Sigmoid colon (tissue), 6 donors: ENCODE measurements at regions not wholly inside any gene's neighbourhood (a gene's known extent, or its start where the extent isn't known, plus 50 kb on each side); places are given as distances from the start of the nearest gene placed in this dataset.
A peak's percentile ranks its signal among the peaks of the same experiment; 100 is the strongest.

Experiments
- DNase-seq: peaks from one replicate; pipeline ENCODE4 v3.0.0-alpha.2; 2019
- H3K27ac ChIP-seq, 4 donors: fragments of 200-600 bp; sonication (generic); one replicate each; pipeline ENCODE4 v1.5.1; 2016 to 2019; ENCODE audit warnings: mild to moderate bottlenecking in 1 of 4
- H3K27me3 ChIP-seq, 3 donors: fragments of 200-600 bp; sonication (generic); one replicate each; pipeline ENCODE4 v1.5.1; 2019; ENCODE audit warnings: mild to moderate bottlenecking in 1 of 3
- H3K36me3 ChIP-seq, 4 donors: fragments of 200-600 bp; sonication (generic); one replicate each; pipeline ENCODE4 v1.5.1; 2016 to 2019
- H3K4me1 ChIP-seq, 4 donors: fragments of 200-600 bp; sonication (generic); one replicate each; pipeline ENCODE4 v1.5.1; 2017 to 2019
- H3K4me3 ChIP-seq, 4 donors: fragments of 200-600 bp; sonication (generic); one replicate each; pipeline ENCODE4 v1.5.1; 2017 to 2019; ENCODE audit warnings: mild to moderate bottlenecking in 2 of 4, moderate library complexity in 1 of 4
- H3K9me3 ChIP-seq, 4 donors: fragments of 200-600 bp in 3 of 4; sonication (generic) in 3 of 4; one replicate each; pipeline versions ENCODE4 v1.5.1 to v1.6.1; 2013 to 2019
- CTCF ChIP-seq, 4 experiments: fragments of 450-650 bp in 3 of 4; fragments of 200-600 bp in 1 of 4; IDR thresholded peaks; one replicate each; pipeline ENCODE4 v1.5.1; 2016 to 2019; ENCODE audit warnings: antibody characterized with exemption in 4 of 4, mild to moderate bottlenecking in 3 of 4, moderate library complexity in 2 of 4
- EP300 ChIP-seq, 4 donors: sonication (generic); formaldehyde crosslinking; IDR thresholded peaks; one replicate each; pipeline ENCODE4 v1.6.1; 2017; ENCODE audit warnings: antibody characterized with exemption in 4 of 4
- POLR2A ChIP-seq, 2 donors: fragments of 450-650 bp; IDR thresholded peaks; one replicate each; pipeline ENCODE4 v1.6.1; 2016; ENCODE audit warnings: antibody characterized with exemption in 2 of 2, mild to moderate bottlenecking in 2 of 2, moderate library complexity in 2 of 2
- POLR2AphosphoS5 ChIP-seq, 4 donors: sonication (generic); formaldehyde crosslinking; IDR thresholded peaks; one replicate each; pipeline ENCODE4 v1.6.1; 2017; ENCODE audit warnings: antibody characterized with exemption in 4 of 4
- WGBS, 2 donors: extraction: QIAGEN DNeasy Blood & Tissue Kit; methylation state at CpG; one replicate each; pipeline ENCODE4 v1.1.7; 2013; 5-methylcytosine and 5-hydroxymethylcytosine counted together
- intact Hi-C: fragments of 100-400 bp; cut with DNase I; formaldehyde crosslinking; loops from one replicate; pipeline ENCODE4 v1.15.1; 2023
- donor health status: healthy with polysubstance abuse.
- donor health status: healthy.

GRCh38 chr4:85081196-85081595 is 114.7 kb upstream of the WDFY3 start:
- Histone ChIP-seq H3K27me3 (no peaks in the 10 kb centered on the region), H3K9me3 (no peaks in the 10 kb centered on the region), H3K36me3 (no peaks in the 10 kb centered on the region), H3K27ac (no peak overlapping the region), H3K4me1 (no peaks in the 10 kb centered on the region), H3K4me3 (no peak overlapping the region)
- no peak for TF ChIP-seq CTCF (IDR thresholded peaks at IDR 0.05)
- TF ChIP-seq POLR2AphosphoS5 (IDR thresholded peaks at IDR 0.05) = no peak
- TF ChIP-seq POLR2A (IDR thresholded peaks at IDR 0.05) = no peak
- no peak for TF ChIP-seq EP300 (IDR thresholded peaks at IDR 0.05)
- 28 to 63% methylated on average over 1 of the region's 1 CpG for WGBS, 2 donors
- intact Hi-C loops = loop anchor here (5.0 kb wide), 1 partner anchor 666 kb away; no protein-coding TSS in a partner anchor
- no peak for DNase-seq

DNA sequence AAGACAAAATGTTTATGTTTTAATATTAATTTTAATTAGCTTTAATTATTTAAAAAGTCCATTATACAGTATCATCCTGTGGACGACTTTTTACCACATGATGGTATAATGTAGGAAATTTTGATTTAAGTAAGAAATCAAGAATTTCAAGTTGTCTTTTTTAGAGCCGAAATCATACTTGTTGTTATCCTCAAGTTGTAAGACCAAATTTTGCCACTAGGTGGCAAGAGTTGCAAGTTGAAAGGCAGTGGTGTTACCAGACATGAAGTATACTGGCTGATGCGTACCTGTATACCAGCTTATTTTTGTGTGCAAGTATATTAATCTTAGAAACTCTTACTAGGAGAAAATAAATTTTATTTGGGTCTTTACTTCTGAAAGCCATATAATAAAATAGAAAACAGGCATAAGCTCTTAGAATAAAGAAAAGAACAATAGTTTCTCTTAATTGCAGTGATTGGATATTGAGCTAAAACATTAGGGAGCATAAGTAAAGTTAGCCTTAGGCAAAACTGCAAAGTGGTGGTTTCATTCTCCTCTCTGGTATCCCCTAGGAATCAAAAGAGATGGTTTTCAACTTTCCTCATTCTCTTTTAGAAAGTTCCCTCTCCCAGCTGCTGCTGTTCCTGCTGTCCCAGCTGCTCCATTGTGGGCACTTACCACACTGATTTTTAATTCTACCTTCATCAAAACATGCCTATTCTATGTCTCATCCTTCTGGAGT is 118.0 kb upstream of the WDFY3 start:
- 10 to 23% methylated on average over 3 of the region's 3 CpGs for WGBS, 2 donors
- Histone ChIP-seq H3K36me3 (no peaks in the 10 kb centered on the region), H3K9me3 (no peaks in the 10 kb centered on the region), H3K27ac (no peak overlapping the region), H3K4me1 (no peaks in the 10 kb centered on the region), H3K4me3 (no peak overlapping the region), H3K27me3 (no peaks in the 10 kb centered on the region)
- intact Hi-C loops = loop anchor here (2.0 to 5.0 kb wide), 2 partner anchors 663 to 960 kb away; no protein-coding TSS in a partner anchor
- no peak for TF ChIP-seq POLR2AphosphoS5 (IDR thresholded peaks at IDR 0.05)
- peak in 3 of 4 experiments; percentile 11 to 68 (median 38) for TF ChIP-seq CTCF (IDR thresholded peaks at IDR 0.05)
- no peak for DNase-seq

DNA sequence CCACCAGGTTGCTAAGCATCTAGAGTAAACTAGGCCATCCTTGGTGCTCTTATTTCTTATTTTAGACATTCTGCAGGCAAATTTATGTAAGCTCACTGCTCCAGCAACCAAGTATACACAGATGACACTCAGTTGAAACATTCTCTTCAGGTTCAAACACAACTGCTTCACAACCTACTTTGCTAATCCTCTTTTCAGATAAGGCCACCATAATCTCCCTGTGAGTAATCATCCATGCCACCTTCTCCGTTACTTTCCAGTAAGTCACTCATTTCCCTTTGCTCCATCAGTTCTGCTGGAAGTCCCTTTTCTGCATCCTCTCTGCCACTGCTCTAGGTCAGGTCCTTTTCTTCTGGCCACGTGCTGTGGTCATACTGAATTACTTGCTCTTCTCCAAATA is 120.2 kb upstream of the WDFY3 start:
- Histone ChIP-seq H3K4me1 (no peaks in the 10 kb centered on the region), H3K36me3 (no peaks in the 10 kb centered on the region), H3K9me3 (no peaks in the 10 kb centered on the region), H3K27me3 (no peaks in the 10 kb centered on the region), H3K27ac (no peak overlapping the region), H3K4me3 (no peak overlapping the region)
- 84 to 88% methylated on average over 2 of the region's 2 CpGs for WGBS, 2 donors
- DNase-seq = no peak
- intact Hi-C loops = no loop called here
- TF ChIP-seq POLR2A (IDR thresholded peaks at IDR 0.05) (no peak), POLR2AphosphoS5 (IDR thresholded peaks at IDR 0.05) (no peak), EP300 (IDR thresholded peaks at IDR 0.05) (no peak), CTCF (IDR thresholded peaks at IDR 0.05) (no peak)

GRCh38 chr4:85092536-85092935 is 126.0 kb upstream of the WDFY3 start:
- H3K36me3 ChIP-seq = no peaks in the 10 kb centered on the region
- TF ChIP-seq EP300 (IDR thresholded peaks at IDR 0.05) = no peak
- no peak for DNase-seq
- no peak overlapping the region for H3K27ac ChIP-seq
- H3K27me3 ChIP-seq = no peaks in the 10 kb centered on the region
- intact Hi-C loops = no loop called here
- no peaks in the 10 kb centered on the region for H3K4me1 ChIP-seq
- no peaks in the 10 kb centered on the region for H3K9me3 ChIP-seq
- H3K4me3 ChIP-seq = no peak overlapping the region
- 49 to 77% methylated on average over 3 of the region's 3 CpGs for WGBS, 2 donors

DNA sequence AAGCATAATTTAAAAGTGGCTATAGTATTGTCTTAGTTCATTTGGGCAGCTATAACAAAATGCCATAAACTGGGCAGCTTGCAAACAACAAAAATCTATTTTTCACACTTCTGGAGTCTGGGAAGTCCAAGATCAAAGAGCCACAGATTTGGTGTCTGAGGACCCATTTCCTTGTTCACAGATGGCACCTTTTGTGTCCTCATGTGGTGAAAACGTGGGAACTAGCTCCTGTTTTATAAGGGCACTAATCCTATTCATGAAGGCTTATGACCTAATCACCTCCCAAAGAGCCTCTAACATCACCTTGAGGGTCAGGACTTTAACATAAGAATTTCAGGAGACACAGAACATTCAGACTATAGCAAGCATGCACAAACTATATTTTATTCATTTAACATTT is 126.5 kb upstream of the WDFY3 start:
- H3K9me3 ChIP-seq = no peaks in the 10 kb centered on the region
- no peak for TF ChIP-seq EP300 (IDR thresholded peaks at IDR 0.05)
- no peak for TF ChIP-seq POLR2A (IDR thresholded peaks at IDR 0.05)
- TF ChIP-seq POLR2AphosphoS5 (IDR thresholded peaks at IDR 0.05) = no peak
- TF ChIP-seq CTCF (IDR thresholded peaks at IDR 0.05) = no peak
- H3K27me3 ChIP-seq = no peaks in the 10 kb centered on the region
- intact Hi-C loops = no loop called here
- no peak overlapping the region for H3K4me3 ChIP-seq
- DNase-seq = no peak
- H3K36me3 ChIP-seq = no peaks in the 10 kb centered on the region
- 16 to 28% methylated on average over 1 of the region's 1 CpG for WGBS, 2 donors
- no peak overlapping the region for H3K27ac ChIP-seq
- no peaks in the 10 kb centered on the region for H3K4me1 ChIP-seq
